GM18868 (cell line): ENCODE measurements at regions not wholly inside any gene's neighbourhood (a gene's known extent, or its start where the extent isn't known, plus 50 kb on each side); places are given as distances from the start of the nearest gene placed in this dataset.

Experiments
- ATAC-seq: cut with Tn5 transposase; IDR thresholded peaks from one replicate; pipeline ENCODE4 v1.9.1; 2021; ENCODE audit warnings: mild to moderate bottlenecking, moderate library complexity; ENCODE audit not compliant: unreplicated experiment

DNA sequence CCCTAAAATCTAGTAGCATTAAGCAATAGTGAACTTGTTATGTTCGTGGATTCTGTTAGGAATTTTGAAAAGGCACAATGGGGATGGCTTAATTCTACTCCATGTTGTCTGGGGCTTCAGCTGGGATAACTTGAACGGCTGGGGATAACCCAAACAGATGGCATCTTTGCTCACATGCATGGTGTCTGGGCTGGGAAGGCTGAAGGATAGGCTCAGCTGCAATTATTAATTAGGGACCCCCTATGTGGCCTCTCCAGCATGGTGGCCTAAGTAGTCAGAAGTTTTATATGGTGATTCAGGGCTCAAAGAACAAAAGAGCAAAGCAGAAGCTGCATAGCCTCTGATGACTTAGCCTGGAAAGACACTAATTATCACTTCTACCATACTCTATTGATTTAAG, 551.1 kb downstream of the PSAT1 start:
- ATAC-seq, result no peak

DNA sequence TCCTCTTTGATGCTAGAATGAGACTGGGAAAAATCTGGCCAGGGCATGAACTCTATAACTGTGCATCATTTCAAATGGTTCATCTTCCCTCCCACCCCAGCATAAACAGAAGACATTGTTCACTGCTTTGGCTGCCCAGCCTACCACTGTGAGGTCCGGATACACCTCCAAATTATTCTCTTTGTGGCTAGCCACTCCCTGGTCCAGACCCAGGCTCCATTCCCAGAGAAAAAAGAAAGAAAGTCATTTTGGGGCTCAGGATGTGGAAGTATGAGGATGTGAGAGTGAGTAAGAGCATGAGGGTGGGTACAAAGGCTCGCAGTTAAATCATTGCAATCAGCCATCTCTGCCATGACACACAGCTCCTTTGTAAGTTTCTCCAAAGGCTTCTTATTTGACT, 559.2 kb downstream of the PSAT1 start:
- ATAC-seq, result no peak

DNA sequence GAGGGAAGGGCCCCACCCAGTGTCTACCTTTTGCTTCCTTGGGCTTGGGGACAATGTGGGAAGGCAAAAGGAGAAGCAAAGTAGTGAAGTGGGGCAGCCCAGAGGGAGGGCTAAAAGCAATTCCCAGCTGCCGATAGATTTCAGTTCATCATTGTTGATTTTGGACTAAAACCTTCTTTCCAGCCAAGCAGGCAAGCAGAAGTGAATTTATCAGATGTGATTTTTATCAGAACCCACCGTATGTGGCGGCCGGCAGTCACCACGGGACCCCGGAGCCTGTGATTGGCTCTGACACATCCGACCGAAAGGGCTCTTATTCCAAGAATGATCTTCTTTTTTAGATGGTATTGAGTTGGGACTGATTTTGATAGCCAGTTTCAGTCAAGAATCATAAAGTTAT, 559.9 kb downstream of the PSAT1 start:
- ATAC-seq, result no peak

GRCh38 chr9:78857373-78858225, 560.7 kb downstream of the PSAT1 start:
- ATAC-seq, result no peak

GRCh38 chr9:78858266-78858665, 561.3 kb downstream of the PSAT1 start:
- no peak for ATAC-seq

GRCh38 chr9:78860801-78861475, 564.0 kb downstream of the PSAT1 start:
- ATAC-seq, result no peak

DNA sequence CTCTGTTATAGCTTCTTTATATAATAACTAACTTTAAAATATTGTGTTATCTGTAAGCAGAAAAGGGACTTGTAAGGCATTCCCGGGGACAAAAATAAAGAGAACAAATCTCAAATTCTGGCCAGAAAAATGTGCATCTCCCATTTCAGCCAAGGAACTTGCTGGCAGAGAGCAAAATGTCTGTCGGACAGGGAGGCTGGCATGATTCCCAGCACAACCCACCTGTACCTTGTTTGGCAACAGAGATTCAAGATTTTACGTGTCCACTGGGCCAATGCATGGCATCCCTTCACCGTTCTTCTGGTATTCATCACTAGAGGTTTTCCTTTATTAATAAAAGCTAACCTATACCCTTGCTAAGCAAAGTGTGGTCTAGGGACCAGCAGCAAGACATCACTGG, 566.6 kb downstream of the PSAT1 start:
- no peak for ATAC-seq

DNA sequence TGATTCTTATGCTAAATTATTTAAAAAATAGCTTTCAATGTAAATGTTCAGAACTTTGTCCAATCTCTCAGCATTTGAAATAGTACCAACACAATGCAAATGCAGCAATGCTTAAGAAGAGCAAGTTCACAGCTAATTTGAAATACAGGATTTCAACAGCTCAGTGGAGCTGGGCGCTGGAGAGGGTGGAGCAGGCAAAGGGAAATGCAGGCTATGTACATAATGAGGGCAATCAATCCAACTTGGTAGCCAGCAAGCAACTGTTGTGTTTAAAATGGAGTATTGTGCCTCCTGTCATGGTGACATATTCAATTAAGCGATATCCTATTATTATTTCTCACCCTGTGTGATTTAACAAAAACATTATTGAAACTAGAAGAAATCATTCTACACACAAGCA, 568.8 kb downstream of the PSAT1 start:
- no peak for ATAC-seq

DNA sequence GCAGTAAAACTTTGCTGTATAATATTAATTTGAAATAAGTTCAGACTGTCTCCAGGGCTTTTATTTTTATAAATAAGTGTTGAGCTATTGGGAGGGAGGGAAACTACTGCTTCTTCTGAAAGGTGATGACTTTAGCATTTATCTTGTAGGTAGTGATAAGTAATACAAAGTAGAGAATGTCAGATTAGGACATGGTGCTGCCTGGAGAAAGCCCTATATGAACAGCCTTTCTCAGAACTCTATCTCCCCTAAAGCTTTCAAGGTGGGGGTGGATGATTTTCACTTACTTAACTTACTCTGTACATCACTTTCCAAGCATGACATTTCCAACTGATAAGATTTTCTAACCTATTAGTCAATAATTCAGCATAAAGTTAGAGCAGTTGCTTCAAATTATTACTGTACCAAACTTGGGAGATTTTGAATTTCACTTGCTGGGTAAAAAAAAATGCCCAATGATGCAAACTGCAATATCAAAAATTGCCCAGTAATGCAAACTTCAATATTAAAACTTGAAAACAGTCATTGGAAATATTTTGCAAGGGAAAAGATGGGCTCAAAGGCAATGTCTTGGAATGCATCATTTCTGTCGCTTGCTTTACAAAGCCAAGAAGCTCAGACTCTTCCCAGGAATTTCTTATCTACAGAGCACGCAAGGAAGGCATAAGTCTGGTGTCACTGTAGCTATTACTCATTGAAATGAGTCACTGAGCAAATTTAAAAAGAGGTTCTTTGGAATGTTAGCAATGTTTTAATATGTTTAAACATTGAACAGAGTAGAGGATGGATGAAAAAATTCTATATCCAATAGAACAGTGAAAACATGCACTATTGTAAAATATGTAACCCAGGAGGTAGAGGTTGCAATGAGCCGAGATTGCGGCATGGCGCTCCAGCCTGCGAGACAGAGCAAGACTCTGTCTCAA, 569.5 kb downstream of the PSAT1 start:
- ATAC-seq, result no peak

DNA sequence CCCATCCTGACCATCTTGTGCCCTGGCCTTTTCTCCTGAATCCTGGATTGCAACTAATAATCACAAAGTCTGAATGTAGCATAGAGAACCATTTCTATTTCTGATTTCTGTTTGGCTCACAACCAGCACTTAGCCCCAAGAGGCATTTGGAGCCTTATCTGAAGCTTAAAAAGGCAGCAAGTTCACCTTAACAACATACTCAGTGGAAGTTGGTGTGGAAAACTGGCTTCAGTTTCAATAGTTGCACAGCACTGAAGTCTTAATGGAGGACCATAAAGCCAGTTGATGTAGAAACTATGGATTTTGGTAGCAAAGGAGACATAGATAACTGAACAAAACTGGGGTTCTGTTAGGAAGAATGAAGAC, 574.1 kb downstream of the PSAT1 start:
- no peak for ATAC-seq

GRCh38 chr9:78871452-78872331, 574.8 kb downstream of the PSAT1 start:
- ATAC-seq, result no peak

- no peak for ATAC-seq
Observed at GRCh38 chr9:78874061-78874460, 577.1 kb downstream of the PSAT1 start.

GRCh38 chr9:78879324-78880100, 582.6 kb downstream of the PSAT1 start:
- ATAC-seq, result no peak

DNA sequence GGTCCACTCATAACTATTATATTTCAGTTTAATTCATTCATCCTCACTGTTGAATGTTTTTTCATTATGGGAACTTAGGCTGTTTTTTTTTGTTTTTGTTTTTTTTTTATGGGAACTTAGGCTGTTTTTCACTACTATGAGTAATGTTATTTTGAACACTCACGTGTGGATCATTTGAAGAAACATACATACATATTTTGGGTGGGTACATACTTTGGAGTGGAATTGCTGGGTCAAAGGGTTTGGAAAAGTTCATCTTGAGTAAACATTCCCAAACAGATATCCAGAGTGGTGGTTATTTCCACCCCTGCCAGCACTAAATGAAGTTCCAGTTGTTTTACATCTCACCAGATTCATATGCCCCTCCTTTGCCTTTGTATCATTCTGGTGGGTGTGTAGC, 584.4 kb downstream of the PSAT1 start:
- ATAC-seq, result no peak

- ATAC-seq, result no peak
Observed at GRCh38 chr9:78882481-78882880, 585.6 kb downstream of the PSAT1 start.

DNA sequence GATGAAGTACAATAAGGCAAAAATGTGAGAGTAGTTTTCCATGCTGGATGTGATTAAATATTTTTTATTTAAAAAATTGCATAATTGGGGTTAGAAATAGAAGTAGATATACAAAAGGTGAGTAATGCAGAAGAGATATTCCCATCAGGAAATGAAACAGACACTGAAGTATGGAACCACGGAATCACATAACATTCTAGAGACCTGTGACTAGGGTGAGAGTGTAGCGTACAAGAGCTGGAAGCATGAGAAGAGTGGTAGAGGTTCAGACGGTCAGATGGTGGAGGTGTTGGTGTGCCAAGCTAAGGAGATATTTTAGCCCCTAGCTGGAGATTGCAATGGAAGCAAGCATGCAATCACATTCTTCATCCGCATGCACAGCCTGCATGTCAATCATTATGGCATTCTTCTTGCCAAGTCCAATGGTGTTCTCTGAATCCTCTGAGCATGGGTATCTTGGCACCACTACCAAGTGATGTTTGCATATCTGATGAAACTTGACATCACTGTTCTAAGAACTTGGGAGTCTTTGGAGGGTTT, 587.8 kb downstream of the PSAT1 start:
- no peak for ATAC-seq

- ATAC-seq, result no peak
Observed at GRCh38 chr9:78892182-78892581, 595.3 kb downstream of the PSAT1 start.

GRCh38 chr9:78892769-78893168, 595.8 kb downstream of the PSAT1 start:
- ATAC-seq, result no peak

DNA sequence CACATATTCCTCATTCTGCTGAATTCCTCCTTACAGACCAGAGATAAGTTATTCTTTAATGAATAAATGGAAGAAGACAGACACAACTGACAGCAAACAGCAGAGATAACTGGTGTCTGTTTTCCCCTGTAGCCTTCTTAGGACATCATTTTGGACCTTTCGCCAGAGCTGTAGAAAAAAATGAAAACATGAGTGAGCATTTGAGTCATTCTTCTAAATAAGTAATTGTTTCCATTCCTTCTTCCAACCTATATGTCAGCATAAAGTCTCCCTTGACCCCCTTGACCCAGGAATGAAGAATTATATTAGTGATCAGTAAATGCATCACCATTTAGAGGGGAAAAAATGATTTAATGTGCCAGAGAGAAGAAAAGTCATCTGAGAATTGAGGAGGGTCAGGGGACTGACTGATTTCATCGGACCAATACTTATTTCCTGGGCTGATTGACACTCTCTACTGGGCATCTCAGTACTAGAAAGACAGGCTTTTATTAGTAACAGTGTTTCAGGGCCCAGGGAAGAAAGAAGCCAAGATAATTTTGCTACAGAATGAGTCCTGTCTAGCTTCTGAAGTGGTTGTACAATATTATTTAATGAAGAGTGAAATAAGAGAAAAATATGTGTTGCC, 597.0 kb downstream of the PSAT1 start:
- ATAC-seq, result no peak
